Calu3 (cell line): ENCODE measurements at regions not wholly inside any gene's neighbourhood (a gene's known extent, or its start where the extent isn't known, plus 50 kb on each side); places are given as distances from the start of the nearest gene placed in this dataset.

Experiments used
- BruUV-seq: library from RNA; stranded (reverse); fragments of 400-500 nt; replicated peaks from 2 replicates; lab custom pipeline; 2021; lab: Mats Ljungman, UMichigan
- CTCF ChIA-PET: fragments of 300-600 bp; sonication (Branson Sonifier 250); formaldehyde crosslinking; loops from one replicate; lab custom pipeline; 2022; ENCODE audit warnings: antibody characterized with exemption; lab: Charles Lee
- DNase-seq: peaks from one replicate; pipeline ENCODE4 v3.0.0; 2022
- H3K27ac Mint-ChIP-seq: one replicate; pipeline ENCODE4 v1.8.0; 2022; ENCODE audit warnings: mixed read lengths; ENCODE audit not compliant: unreplicated experiment
- H3K27me3 Mint-ChIP-seq: one replicate; pipeline ENCODE4 v1.8.0; 2022; ENCODE audit warnings: mixed read lengths; ENCODE audit not compliant: unreplicated experiment
- H3K36me3 Mint-ChIP-seq: one replicate; pipeline ENCODE4 v1.8.0; 2022; ENCODE audit warnings: mild to moderate bottlenecking, moderate library complexity, mixed read lengths; ENCODE audit not compliant: insufficient read depth, unreplicated experiment
- H3K4me1 Mint-ChIP-seq: one replicate; pipeline ENCODE4 v1.8.0; 2022; ENCODE audit warnings: mild to moderate bottlenecking, low read depth, mixed read lengths; ENCODE audit not compliant: unreplicated experiment
- H3K4me3 Mint-ChIP-seq: one replicate; pipeline ENCODE4 v1.8.0; 2022; ENCODE audit warnings: mild to moderate bottlenecking, low read depth, moderate library complexity, mixed read lengths; ENCODE audit not compliant: unreplicated experiment
- H3K9me3 Mint-ChIP-seq: one replicate; pipeline ENCODE4 v1.8.0; 2022; ENCODE audit warnings: low read depth, mixed read lengths; ENCODE audit not compliant: unreplicated experiment
- intact Hi-C: fragments of 100-400 bp; cut with micrococcal nuclease; formaldehyde crosslinking; loops from one replicate; pipeline ENCODE4 v1.10.0; 2022; ENCODE audit not compliant: unreplicated experiment
- TF ChIP-seq, protein P1 (sequence below): fragments of 200-600 bp; IDR thresholded peaks from one replicate; pipeline ENCODE4 v1.8.0; 2022; ENCODE audit warnings: antibody characterized with exemption; ENCODE audit not compliant: unreplicated experiment

DNA sequence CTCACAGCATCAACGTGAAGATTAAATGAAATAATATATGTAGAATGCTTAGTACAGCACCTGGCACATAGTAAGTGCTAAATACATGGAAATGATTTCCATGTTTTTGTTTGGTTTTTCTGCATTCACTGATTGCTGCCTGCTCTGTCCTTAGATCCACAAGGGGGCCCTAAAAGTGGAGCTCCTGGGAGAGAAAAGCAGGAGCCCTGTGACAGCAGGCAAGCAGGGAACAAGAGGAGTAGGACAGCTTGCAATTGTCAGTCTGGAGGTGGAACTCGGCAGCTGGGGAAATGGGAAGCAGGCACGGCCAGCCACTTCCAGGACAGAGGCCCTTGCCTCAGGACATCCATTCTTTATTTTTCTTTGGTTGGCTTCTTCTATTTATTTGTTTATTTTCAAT lies 292.9 kb downstream of the BMP4 start:
- CTCF ChIA-PET = interaction anchor here (0.6 to 1.1 kb wide), 6 partner anchors 49 to 675 kb away, joined by 3 to 5 read pairs (median 3); no protein-coding TSS in a partner anchor
- TF ChIP-seq, protein P1, sequence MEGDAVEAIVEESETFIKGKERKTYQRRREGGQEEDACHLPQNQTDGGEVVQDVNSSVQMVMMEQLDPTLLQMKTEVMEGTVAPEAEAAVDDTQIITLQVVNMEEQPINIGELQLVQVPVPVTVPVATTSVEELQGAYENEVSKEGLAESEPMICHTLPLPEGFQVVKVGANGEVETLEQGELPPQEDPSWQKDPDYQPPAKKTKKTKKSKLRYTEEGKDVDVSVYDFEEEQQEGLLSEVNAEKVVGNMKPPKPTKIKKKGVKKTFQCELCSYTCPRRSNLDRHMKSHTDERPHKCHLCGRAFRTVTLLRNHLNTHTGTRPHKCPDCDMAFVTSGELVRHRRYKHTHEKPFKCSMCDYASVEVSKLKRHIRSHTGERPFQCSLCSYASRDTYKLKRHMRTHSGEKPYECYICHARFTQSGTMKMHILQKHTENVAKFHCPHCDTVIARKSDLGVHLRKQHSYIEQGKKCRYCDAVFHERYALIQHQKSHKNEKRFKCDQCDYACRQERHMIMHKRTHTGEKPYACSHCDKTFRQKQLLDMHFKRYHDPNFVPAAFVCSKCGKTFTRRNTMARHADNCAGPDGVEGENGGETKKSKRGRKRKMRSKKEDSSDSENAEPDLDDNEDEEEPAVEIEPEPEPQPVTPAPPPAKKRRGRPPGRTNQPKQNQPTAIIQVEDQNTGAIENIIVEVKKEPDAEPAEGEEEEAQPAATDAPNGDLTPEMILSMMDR = no peak
- Mint-ChIP-seq H3K9me3 (no peaks in the 10 kb centered on the region), H3K36me3 (no peaks in the 10 kb centered on the region), H3K4me3 (no peak overlapping the region), H3K27me3 (no peaks in the 10 kb centered on the region), H3K27ac (no peak overlapping the region), H3K4me1 (no peaks in the 10 kb centered on the region)
- DNase-seq = peak; percentile 28
- BruUV-seq = no TSS peak
- intact Hi-C loops = loop anchor here (10.0 kb wide), 1 partner anchor 671 kb away; no protein-coding TSS in a partner anchor

DNA sequence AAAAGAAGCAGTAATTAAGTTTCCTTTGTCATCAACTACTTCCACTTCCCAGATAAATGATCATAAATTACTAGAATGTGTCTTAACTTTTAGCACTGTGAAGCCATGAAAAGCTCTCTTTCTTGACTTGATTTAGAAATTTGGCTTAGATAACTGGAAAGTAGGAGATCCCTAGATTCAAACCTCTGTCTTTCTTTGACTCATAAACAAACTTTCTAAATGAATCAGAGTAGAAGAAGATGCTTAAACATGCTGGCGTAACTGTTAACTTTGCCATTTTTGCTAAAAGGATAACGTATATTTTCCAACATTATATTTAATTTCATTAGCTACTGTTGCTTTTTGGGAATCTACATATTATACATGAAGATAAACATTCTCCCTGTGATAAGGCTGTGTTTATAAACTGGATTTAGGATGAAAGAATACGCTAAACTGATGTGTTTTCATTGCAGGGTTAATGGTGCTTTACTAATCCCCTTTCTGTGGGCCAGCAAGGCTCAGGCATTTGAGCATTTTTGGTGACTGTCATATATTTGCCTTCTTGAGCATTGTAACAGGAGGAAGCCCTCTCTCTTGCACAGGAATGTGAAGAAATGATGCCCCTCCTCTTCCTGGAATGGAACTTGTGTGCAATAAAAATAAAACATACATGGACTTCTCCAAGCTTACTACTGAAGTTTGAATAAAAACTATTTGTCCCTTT lies 301.4 kb downstream of the BMP4 start:
- TF ChIP-seq, protein P1 = no peak
- BruUV-seq = no TSS peak
- Mint-ChIP-seq H3K4me3 (no peak overlapping the region), H3K9me3 (no peaks in the 10 kb centered on the region), H3K27me3 (no peaks in the 10 kb centered on the region), H3K4me1 (no peaks in the 10 kb centered on the region), H3K27ac (no peak overlapping the region), H3K36me3 (no peaks in the 10 kb centered on the region)
- DNase-seq = no peak
- CTCF ChIA-PET = no interaction called here
- intact Hi-C loops = no loop called here

DNA sequence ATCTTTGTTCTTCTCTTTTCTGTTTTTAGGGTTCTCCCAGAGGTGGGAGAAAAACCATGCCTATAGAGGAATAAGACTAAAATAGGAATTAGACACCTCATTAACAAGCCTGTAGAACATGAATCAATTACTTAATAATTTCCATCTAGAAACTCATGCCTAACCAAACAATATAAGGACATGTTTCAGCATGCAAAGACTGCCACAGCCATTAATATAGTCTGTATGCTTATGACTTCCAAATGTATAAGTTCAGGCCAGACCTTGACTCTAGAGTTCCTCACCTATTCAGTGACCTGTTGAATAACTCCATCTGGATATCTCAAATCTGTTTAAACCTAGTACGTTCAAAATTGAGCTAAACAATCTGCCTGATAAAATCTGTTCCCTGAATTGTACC lies 304.6 kb downstream of the BMP4 start:
- Mint-ChIP-seq H3K27me3 (no peaks in the 10 kb centered on the region), H3K36me3 (no peaks in the 10 kb centered on the region), H3K4me3 (no peak overlapping the region), H3K27ac (no peak overlapping the region), H3K9me3 (no peaks in the 10 kb centered on the region), H3K4me1 (no peaks in the 10 kb centered on the region)
- no TSS peak for BruUV-seq
- TF ChIP-seq, protein P1 = no peak
- CTCF ChIA-PET = no interaction called here
- intact Hi-C loops = no loop called here
- no peak for DNase-seq

DNA sequence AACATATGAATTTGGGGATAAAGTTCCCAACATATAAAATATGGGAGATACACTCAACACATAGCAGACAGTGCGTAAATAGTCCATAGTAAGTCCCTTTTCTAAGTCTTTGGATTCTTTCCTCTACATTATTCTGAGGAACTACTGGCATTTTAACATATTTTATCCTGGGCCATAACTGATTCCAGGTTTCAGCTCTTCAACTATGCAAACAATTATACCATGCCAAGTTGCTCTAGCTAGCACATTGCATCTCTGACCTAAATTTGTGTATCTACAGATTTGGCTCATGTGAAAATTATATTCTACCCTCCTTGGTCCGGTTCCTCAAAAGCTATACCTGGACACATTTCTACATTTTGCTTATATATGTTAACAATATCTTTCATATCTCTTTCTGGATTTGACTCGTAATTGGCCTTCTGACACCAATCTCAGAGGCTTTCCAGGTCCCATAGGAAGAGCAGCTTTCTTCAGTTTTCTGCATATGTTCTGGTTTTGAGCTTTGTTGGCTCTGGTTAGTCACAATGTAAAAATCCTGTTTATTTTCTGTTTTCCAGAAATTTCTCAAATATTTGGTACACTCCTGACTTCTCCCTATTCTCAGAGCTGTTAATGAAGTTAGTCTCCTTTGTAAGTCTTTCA lies 305.4 kb downstream of the BMP4 start:
- Mint-ChIP-seq H3K4me3 (no peak overlapping the region), H3K27me3 (no peaks in the 10 kb centered on the region), H3K9me3 (no peaks in the 10 kb centered on the region), H3K4me1 (no peaks in the 10 kb centered on the region), H3K27ac (no peak overlapping the region), H3K36me3 (no peaks in the 10 kb centered on the region)
- intact Hi-C loops = no loop called here
- CTCF ChIA-PET = no interaction called here
- TF ChIP-seq, protein P1 = no peak
- BruUV-seq = no TSS peak
- DNase-seq = no peak
